ENCODE measurements at regions not wholly inside any gene's neighbourhood (a gene's known extent, or its start where the extent isn't known, plus 50 kb on each side); places are given as distances from the start of the nearest gene placed in this dataset.

- TF ChIP-seq GATA2 (IDR thresholded peaks at IDR 0.05; ENCODE audit: low read depth, low read length) (no peak), GATA3 (IDR thresholded peaks at IDR 0.05; ENCODE audit: low read depth, low read length) (no peak)
Observed at GRCh38 chr5:4833104-4833738, 306.9 kb upstream of the ADAMTS16 start.
